K562 (cell line): ENCODE measurements at regions not wholly inside any gene's neighbourhood (a gene's known extent, or its start where the extent isn't known, plus 50 kb on each side); places are given as distances from the start of the nearest gene placed in this dataset.

ENCODE experiments used
- ATAC-seq: fragments of 200-7000 bp; cut with Tn5 transposase; 3 replicates; pipeline ENCODE4 v1.9.1; 2020; ENCODE audit warnings: moderate library complexity
- BruUV-seq: library from RNA; stranded (reverse); fragments of 400-500 nt; replicated peaks from 2 replicates; lab custom pipeline; 2021; lab: Mats Ljungman, UMichigan
- CTCF ChIA-PET: fragments of 300-600 bp; formaldehyde crosslinking; extraction: SDS; loops from one replicate; lab custom pipeline; 2021; ENCODE audit warnings: low intra/inter-chr PET ratio; lab: Yijun Ruan, JAX
- POLR2A ChIA-PET: fragments of 300-600, 350-650 bp; sonication (Branson Sonifier 250); formaldehyde crosslinking; extraction: SDS; loops from one replicate; lab custom pipeline; 2021; ENCODE audit warnings: antibody characterized with exemption, inconsistent platforms; lab: Yijun Ruan, JAX
- DNase-seq, 4 experiments: peaks; one replicate each; pipeline versions ENCODE4 v3.0.0 to v3.0.0-alpha.2; 2011 to 2018; ENCODE audit warnings: low spot score in 3 of 4, mixed read lengths in 3 of 4; ENCODE audit errors: extremely low read depth in 1 of 4
- FAIRE-seq: peaks from 2 replicates; lab custom pipeline; 2011; peaks lifted over from hg19 to GRCh38; lab: Jason Lieb, UNC
- H2AFZ ChIP-seq: 2 replicates; pipeline ENCODE4 v1.6.0; 2011; ENCODE audit warnings: low read depth, low read length, control low read depth, inconsistent platforms
- H3K27ac ChIP-seq: fragments of 200-600 bp; 3 replicates; pipeline ENCODE4 v1.8.0; 2011; ENCODE audit warnings: low read depth, mild to moderate bottlenecking, control low read depth, inconsistent platforms, low read length, moderate library complexity, mixed read lengths; ENCODE audit errors: extremely low read depth
- H3K27me3 ChIP-seq, 2 experiments: fragments of 300-600 bp in 1 of 2; 2 replicates in 1 of 2; 3 replicates in 1 of 2; pipeline versions ENCODE4 v1.6.0 to v1.8.0; 2011; ENCODE audit warnings: inconsistent platforms in 2 of 2, low read length in 2 of 2, mild to moderate bottlenecking in 1 of 2, mixed read lengths in 1 of 2, moderate library complexity in 1 of 2; ENCODE audit not compliant: control insufficient read depth in 2 of 2, insufficient read depth in 2 of 2
- H3K36me3 ChIP-seq: fragments of 300-600 bp; 3 replicates; pipeline ENCODE4 v1.8.0; 2011; ENCODE audit warnings: mild to moderate bottlenecking, low read length, inconsistent platforms; ENCODE audit not compliant: control insufficient read depth, insufficient read depth
- H3K4me1 ChIP-seq, 2 experiments: fragments of 200-600 bp in 1 of 2; replicated peaks in 1 of 2; 2 replicates in 1 of 2; 3 replicates in 1 of 2; pipeline versions ENCODE4 v1.5.1 to v1.8.0; 2011; ENCODE audit warnings: inconsistent platforms in 2 of 2, low read length in 2 of 2, mild to moderate bottlenecking in 1 of 2, mixed read lengths in 1 of 2, moderate library complexity in 1 of 2; ENCODE audit not compliant: control insufficient read depth in 2 of 2, insufficient read depth in 2 of 2
- H3K4me2 ChIP-seq: 2 replicates; pipeline ENCODE4 v1.6.1; 2011; ENCODE audit warnings: low read length, control low read depth, inconsistent platforms, mixed read lengths; ENCODE audit not compliant: insufficient read depth
- H3K4me3 ChIP-seq: fragments of 200-600 bp; sonication (generic), shearing (Covaris generic); 2 replicates; pipeline ENCODE4 v1.5.1; 2016; ENCODE audit warnings: control low read depth, inconsistent platforms
- H3K79me2 ChIP-seq: fragments of 200-600 bp; 3 replicates; pipeline ENCODE4 v1.8.0; 2011; ENCODE audit warnings: low read length, inconsistent platforms; ENCODE audit not compliant: control insufficient read depth, insufficient read depth
- H3K9ac ChIP-seq, 2 experiments: 2 replicates each; pipeline versions ENCODE4 v1.6.0 to v1.6.1; 2011; ENCODE audit warnings: low read depth in 2 of 2, low read length in 2 of 2, control low read depth in 1 of 2, inconsistent platforms in 1 of 2, mild to moderate bottlenecking in 1 of 2, mixed read lengths in 1 of 2; ENCODE audit not compliant: insufficient read depth in 1 of 2
- H3K9me1 ChIP-seq: one replicate; pipeline ENCODE4 v1.6.0; 2011; ENCODE audit warnings: inconsistent platforms, mild to moderate bottlenecking, low read length, moderate library complexity; ENCODE audit not compliant: control insufficient read depth, insufficient read depth
- H3K9me3 ChIP-seq: replicated peaks from 2 replicates; pipeline ENCODE4 v1.5.1; 2011; ENCODE audit warnings: low read depth, low read length, inconsistent platforms; ENCODE audit not compliant: control insufficient read depth, insufficient read depth
- H4K20me1 ChIP-seq: replicated peaks from 2 replicates; pipeline ENCODE4 v1.6.1; 2011; ENCODE audit warnings: low read length, inconsistent platforms, mixed read lengths; ENCODE audit not compliant: control insufficient read depth, insufficient read depth
- CBX2 ChIP-seq: fragments of 200-600 bp; sonication (generic); IDR thresholded peaks from one replicate; pipeline ENCODE4 v1.6.1; 2012; ENCODE audit warnings: mild to moderate bottlenecking, low read length, inconsistent platforms; ENCODE audit not compliant: insufficient read depth, poor library complexity, severe bottlenecking
- CREM ChIP-seq: IDR thresholded peaks from 2 replicates; pipeline ENCODE4 v1.6.1; 2014; ENCODE audit warnings: antibody characterized with exemption, low read depth
- CXXC5 ChIP-seq: fragments of 250-450 bp; sonication (Bioruptor Pico); IDR thresholded peaks from 2 replicates; pipeline ENCODE4 v1.8.0; 2022; ENCODE audit warnings: inconsistent platforms, mild to moderate bottlenecking, moderate library complexity
- FOXO4 ChIP-seq: fragments of 450-650 bp; formaldehyde crosslinking; IDR thresholded peaks from 2 replicates; pipeline ENCODE4 v1.4.0; 2020; ENCODE audit warnings: mild to moderate bottlenecking, moderate library complexity
- GTF3C2 ChIP-seq: IDR thresholded peaks from 3 replicates; pipeline ENCODE4 v1.6.1; 2011; ENCODE audit warnings: borderline replicate concordance, mild to moderate bottlenecking, moderate library complexity; ENCODE audit not compliant: insufficient read length; ENCODE audit errors: extremely low read depth
- HNRNPH1 ChIP-seq: fragments of 200-400 bp; formaldehyde crosslinking; optimal IDR thresholded peaks from 2 replicates; pipeline ENCODE3; 2017; ENCODE audit warnings: low read depth, mild to moderate bottlenecking, low read length, moderate library complexity
- HNRNPK ChIP-seq: fragments of 200-400 bp; formaldehyde crosslinking; IDR thresholded peaks from one replicate; pipeline ENCODE4 v1.6.1; 2018; ENCODE audit warnings: mild to moderate bottlenecking, low read depth, low read length; ENCODE audit not compliant: poor library complexity, severe bottlenecking
- L3MBTL2 ChIP-seq: fragments of 450-650 bp; IDR thresholded peaks from 2 replicates; pipeline ENCODE4 v1.6.1; 2016; ENCODE audit warnings: mild to moderate bottlenecking, moderate library complexity
- PML ChIP-seq: IDR thresholded peaks from 2 replicates; pipeline ENCODE4 v1.6.1; 2012; ENCODE audit warnings: low read length, inconsistent platforms
- SMAD2 ChIP-seq: fragments of 150-350 bp; IDR thresholded peaks from 2 replicates; pipeline ENCODE4 v1.6.1; 2014; ENCODE audit warnings: low read depth, mild to moderate bottlenecking, low read length
- ZBTB26 ChIP-seq: fragments of 450-650 bp; formaldehyde crosslinking; IDR thresholded peaks from 2 replicates; pipeline ENCODE4 v1.4.0; 2022; ENCODE audit warnings: missing genetic modification characterization
- ZKSCAN1 ChIP-seq: fragments of 150-350 bp; IDR thresholded peaks from 2 replicates; pipeline ENCODE4 v1.6.1; 2016; ENCODE audit warnings: low read depth, low read length
- WGBS: fragments of 100-300 bp; shearing (Covaris generic); methylation state at CpG from one replicate; pipeline ENCODE4 v1.1.6; 2016; ENCODE audit warnings: low coverage, mixed read lengths; ENCODE audit not compliant: insufficient coverage; ENCODE audit errors: missing lambda C conversion rate; 5-methylcytosine and 5-hydroxymethylcytosine counted together
- in situ Hi-C: fragments of 300-500 bp; cut with MboI; formaldehyde crosslinking; loops from 4 replicates; pipeline ENCODE4 v1.15.0; 2018; ENCODE audit warnings: inconsistent platforms, mixed read lengths
- intact Hi-C: fragments of 100-400 bp; cut with micrococcal nuclease; formaldehyde crosslinking; loops from 2 replicates; pipeline ENCODE4 v1.14.2; 2022
- TF ChIP-seq, protein P1 (sequence below): fragments of 200-400 bp; formaldehyde crosslinking; IDR thresholded peaks from 2 replicates; pipeline ENCODE4 v1.6.1; 2017; ENCODE audit warnings: mild to moderate bottlenecking, low read depth, low read length, moderate library complexity

DNA sequence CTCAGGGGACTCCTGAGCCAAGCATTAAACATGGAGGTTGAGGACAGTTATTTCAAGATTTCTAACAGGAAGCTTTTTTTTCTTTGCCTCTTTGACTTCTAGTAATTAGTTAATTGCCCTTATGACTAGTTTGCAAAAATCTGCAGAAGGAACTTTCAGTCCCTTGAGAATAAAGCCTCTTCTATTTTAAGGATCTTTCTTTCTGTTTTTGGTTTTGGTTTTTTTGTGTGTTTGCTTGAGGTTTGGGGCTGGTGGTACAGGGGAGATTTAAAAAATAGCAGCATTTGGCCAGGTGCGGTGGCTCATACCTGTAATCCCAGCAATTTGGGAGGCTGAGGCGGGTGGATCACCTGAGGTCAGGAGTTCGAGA is 259.3 kb downstream of the BMP7 start:
- no peak for ATAC-seq
- H3K9me3 ChIP-seq = no peaks in the 10 kb centered on the region
- H3K9ac ChIP-seq = no peak overlapping the region
- H3K9me1 ChIP-seq = no peaks in the 10 kb centered on the region
- DNase-seq = no peak
- H3K4me1 ChIP-seq = no peaks in the 10 kb centered on the region
- no peaks in the 10 kb centered on the region for H3K79me2 ChIP-seq
- H3K4me3 ChIP-seq = no peak overlapping the region
- no peak for FAIRE-seq
- no peaks in the 10 kb centered on the region for H4K20me1 ChIP-seq
- CTCF ChIA-PET = no interaction called here
- peaks cover 4 to 33% of the 10 kb centered on the region in 2 experiments; a peak in 4 of 5 replicates for H3K27me3 ChIP-seq
- POLR2A ChIA-PET = interaction anchor here (0.6 to 1.1 kb wide), 2 partner anchors 14 to 179 kb away, joined by 3 to 5 read pairs; no protein-coding TSS in a partner anchor
- H3K4me2 ChIP-seq = no peak overlapping the region
- WGBS = 0% methylated on average over 3 of the region's 3 CpGs
- H2AFZ ChIP-seq = no peak overlapping the region
- intact Hi-C loops (no loop called here), in situ Hi-C loops (no loop called here)
- H3K27ac ChIP-seq = no peak overlapping the region
- H3K36me3 ChIP-seq = no peaks in the 10 kb centered on the region
- no TSS peak for BruUV-seq
- TF ChIP-seq, protein P1, sequence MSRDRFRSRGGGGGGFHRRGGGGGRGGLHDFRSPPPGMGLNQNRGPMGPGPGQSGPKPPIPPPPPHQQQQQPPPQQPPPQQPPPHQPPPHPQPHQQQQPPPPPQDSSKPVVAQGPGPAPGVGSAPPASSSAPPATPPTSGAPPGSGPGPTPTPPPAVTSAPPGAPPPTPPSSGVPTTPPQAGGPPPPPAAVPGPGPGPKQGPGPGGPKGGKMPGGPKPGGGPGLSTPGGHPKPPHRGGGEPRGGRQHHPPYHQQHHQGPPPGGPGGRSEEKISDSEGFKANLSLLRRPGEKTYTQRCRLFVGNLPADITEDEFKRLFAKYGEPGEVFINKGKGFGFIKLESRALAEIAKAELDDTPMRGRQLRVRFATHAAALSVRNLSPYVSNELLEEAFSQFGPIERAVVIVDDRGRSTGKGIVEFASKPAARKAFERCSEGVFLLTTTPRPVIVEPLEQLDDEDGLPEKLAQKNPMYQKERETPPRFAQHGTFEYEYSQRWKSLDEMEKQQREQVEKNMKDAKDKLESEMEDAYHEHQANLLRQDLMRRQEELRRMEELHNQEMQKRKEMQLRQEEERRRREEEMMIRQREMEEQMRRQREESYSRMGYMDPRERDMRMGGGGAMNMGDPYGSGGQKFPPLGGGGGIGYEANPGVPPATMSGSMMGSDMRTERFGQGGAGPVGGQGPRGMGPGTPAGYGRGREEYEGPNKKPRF = no peak
- TF ChIP-seq FOXO4 (no peak), PML (no peak), ZBTB26 (CRISPR knock-in tag) (no peak), CREM (no peak), CXXC5 (no peak), SMAD2 (no peak), ZKSCAN1 (no peak), CBX2 (no peak), GTF3C2 (no peak), L3MBTL2 (no peak), HNRNPK (no peak), HNRNPH1 (no peak)
